SU-DHL-6 (cell line): ENCODE measurements at regions not wholly inside any gene's neighbourhood (a gene's known extent, or its start where the extent isn't known, plus 50 kb on each side); places are given as distances from the start of the nearest gene placed in this dataset.

Experiments used
- EZH2phosphoT487 ChIP-seq: fragments of 200-600 bp; sonication (generic), shearing (Covaris generic); conservative IDR thresholded peaks from 2 replicates; pipeline ENCODE4 v1.6.1; 2018; ENCODE audit warnings: mild to moderate bottlenecking, antibody characterized with exemption, low read length, moderate library complexity, mixed read lengths
- TF ChIP-seq, protein P1 (sequence below): fragments of 200-600 bp; sonication (generic); IDR thresholded peaks from one replicate; pipeline ENCODE4 v1.5.1; 2017; ENCODE audit warnings: antibody characterized with exemption, mild to moderate bottlenecking, low read length, moderate library complexity; ENCODE audit not compliant: insufficient read depth, poor library complexity, severe bottlenecking

DNA sequence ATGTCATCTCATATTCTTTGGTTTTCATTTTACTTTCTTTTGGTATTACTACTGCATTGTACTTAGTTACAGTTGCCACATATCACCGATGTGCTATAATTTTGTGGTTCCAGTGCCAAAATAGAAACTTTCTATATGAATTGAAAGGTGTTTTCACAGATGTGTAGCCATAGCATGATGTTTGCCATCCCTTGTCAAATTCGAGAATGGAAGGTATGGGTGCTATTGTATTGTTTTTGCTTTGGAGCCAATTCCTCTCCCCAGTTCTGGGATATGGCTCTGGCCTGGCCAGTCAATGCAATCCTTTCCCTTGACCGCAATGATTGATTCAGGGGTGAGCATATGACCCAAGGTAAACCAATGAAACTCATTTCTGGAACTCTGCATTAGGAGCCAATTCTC is 86.2 kb upstream of the RPS6KA3 start:
- TF ChIP-seq, protein P1, sequence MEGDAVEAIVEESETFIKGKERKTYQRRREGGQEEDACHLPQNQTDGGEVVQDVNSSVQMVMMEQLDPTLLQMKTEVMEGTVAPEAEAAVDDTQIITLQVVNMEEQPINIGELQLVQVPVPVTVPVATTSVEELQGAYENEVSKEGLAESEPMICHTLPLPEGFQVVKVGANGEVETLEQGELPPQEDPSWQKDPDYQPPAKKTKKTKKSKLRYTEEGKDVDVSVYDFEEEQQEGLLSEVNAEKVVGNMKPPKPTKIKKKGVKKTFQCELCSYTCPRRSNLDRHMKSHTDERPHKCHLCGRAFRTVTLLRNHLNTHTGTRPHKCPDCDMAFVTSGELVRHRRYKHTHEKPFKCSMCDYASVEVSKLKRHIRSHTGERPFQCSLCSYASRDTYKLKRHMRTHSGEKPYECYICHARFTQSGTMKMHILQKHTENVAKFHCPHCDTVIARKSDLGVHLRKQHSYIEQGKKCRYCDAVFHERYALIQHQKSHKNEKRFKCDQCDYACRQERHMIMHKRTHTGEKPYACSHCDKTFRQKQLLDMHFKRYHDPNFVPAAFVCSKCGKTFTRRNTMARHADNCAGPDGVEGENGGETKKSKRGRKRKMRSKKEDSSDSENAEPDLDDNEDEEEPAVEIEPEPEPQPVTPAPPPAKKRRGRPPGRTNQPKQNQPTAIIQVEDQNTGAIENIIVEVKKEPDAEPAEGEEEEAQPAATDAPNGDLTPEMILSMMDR: no peak
- no peak for TF ChIP-seq EZH2phosphoT487
